Activated gamma-delta T cell treated with Interleukin-2 at 50 U/mL for 16 hours (primary cell): ENCODE measurements at regions not wholly inside any gene's neighbourhood (a gene's known extent, or its start where the extent isn't known, plus 50 kb on each side); places are given as distances from the start of the nearest gene placed in this dataset.
"Not testable (repeated sequence)": the region's sequence is repeated elsewhere in the genome, so short reads cannot be mapped to it uniquely, and the experiment has no call there.

Source experiments
- DNase-seq: peaks from one replicate; pipeline ENCODE4 v3.0.0-alpha.2; 2020

DNA sequence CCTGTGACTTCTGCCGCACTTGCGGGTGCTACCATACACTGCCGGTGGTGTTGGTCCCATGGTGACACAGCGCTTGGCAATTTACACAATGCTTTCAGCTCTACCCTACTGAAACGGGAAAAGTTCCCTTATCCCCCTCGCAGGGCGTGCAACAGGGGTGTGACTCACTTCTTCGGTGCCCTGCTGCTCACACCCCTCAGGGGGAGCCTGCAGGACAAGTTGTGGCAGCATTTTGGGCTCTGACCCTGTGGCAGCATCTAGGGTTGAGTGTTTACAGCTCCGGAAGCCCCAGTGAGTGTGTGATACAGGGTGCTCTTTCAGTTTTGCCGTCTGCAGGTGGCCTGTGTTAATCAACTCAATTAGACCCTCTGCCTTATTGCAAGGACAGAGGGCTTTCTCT, 324.7 kb upstream of the RGMA start:
- no peak for DNase-seq

DNA sequence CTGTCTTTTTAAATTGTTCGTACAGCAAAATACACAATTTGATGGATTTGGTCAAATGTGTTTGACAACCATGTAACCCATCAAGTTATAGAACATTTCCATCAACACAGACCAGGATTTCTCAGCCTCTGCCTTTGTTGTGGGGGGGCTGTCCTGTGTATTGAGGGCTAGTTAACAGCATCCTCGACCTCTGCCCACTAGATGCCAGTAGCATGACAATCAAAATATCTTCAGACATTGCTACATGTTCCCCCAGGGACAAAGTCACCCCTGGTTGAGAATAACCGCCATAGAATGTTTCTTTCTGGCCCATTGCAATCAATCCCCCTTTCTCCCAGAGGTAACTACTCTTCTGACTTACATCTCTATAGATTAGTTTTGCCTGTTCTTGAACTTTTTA, 310.1 kb upstream of the RGMA start:
- DNase-seq: no peak

- DNase-seq: no peak
Observed at GRCh38 chr15:93389211-93389610, 300.2 kb upstream of the RGMA start.

- DNase-seq: no peak
Observed at GRCh38 chr15:93384886-93385285, 295.9 kb upstream of the RGMA start.

DNA sequence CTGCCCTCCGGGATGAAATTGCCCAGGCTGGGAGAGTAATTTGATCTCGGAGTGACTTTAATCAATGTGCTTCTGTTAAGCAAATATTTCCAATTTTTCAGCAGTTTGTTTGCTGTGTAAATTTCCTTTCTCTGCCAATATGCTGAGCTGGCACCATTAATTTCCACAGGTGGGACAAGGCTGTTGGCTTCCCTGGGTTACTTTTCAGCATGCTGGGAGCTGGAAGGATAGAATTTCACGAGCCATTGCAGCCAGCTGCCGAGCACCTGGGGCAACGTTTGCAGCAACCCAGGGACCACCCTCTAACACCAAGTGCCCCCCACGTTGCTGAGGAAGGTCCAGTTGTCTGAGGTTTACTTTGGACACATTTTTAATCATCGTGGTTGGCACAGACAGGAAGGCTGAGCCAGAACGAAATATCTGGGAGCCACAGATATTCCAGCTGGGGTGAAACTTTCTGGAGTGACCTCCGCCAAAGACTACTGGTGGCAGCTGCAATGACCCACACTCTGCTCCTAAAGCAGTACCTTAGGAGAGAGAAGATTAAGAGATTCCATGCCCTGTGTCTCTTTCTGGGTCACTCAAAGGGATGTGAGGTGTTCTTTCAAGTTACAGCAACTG, 293.3 kb upstream of the RGMA start:
- no peak for DNase-seq

GRCh38 chr15:93378558-93378957, 289.5 kb upstream of the RGMA start:
- DNase-seq: no peak

GRCh38 chr15:93372865-93373223, 283.8 kb upstream of the RGMA start:
- no peak for DNase-seq

GRCh38 chr15:93372208-93372864, 283.3 kb upstream of the RGMA start:
- no peak for DNase-seq

- no peak for DNase-seq
Observed at GRCh38 chr15:93366387-93367100, 277.5 kb upstream of the RGMA start.

- DNase-seq: no peak
Observed at GRCh38 chr15:93362821-93363220, 273.8 kb upstream of the RGMA start.

GRCh38 chr15:93362203-93362602, 273.2 kb upstream of the RGMA start:
- DNase-seq: no peak

DNA sequence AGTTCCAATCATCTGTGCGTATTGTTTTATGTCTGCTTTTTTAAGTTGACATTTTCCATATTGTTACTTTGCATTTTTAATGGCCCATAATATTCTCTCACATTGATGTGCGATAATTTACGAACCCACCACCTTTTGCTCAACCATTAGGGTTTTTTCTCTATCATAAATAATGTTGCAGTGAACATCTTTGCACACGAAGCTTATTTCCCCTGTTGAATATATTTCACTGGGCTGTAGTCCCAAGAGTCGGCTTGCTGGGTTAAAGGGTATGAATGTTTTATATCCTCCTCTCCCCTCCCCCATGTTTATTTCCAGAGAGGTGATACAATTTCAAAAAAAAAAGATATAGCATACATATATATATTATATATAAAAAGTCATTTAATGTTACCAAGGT, 272.7 kb upstream of the RGMA start:
- DNase-seq: no peak

DNA sequence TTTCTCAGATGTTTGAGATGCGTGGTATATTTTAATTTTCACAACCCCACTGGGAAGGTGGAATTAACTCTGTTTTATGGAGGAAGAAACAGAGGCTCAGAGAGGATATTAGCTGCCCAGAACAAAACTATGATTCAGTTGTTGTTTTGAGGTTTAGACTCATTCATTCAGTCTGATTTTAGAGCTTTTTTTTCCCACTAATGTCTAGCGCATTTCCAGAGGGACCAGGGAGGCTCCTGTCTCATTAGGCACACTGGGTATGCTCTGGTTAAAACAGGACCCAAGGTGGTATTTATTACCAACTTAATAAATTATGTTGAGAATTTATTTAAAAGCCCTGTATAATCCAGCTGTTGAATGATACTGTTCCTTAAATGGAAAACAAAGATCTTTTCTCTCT, 272.0 kb upstream of the RGMA start:
- DNase-seq: no peak

- no peak for DNase-seq
Observed at GRCh38 chr15:93360318-93360717, 271.3 kb upstream of the RGMA start.

GRCh38 chr15:93359425-93360131, 270.6 kb upstream of the RGMA start:
- DNase-seq: no peak

- no peak for DNase-seq
Observed at GRCh38 chr15:93359060-93359408, 270.0 kb upstream of the RGMA start.

DNA sequence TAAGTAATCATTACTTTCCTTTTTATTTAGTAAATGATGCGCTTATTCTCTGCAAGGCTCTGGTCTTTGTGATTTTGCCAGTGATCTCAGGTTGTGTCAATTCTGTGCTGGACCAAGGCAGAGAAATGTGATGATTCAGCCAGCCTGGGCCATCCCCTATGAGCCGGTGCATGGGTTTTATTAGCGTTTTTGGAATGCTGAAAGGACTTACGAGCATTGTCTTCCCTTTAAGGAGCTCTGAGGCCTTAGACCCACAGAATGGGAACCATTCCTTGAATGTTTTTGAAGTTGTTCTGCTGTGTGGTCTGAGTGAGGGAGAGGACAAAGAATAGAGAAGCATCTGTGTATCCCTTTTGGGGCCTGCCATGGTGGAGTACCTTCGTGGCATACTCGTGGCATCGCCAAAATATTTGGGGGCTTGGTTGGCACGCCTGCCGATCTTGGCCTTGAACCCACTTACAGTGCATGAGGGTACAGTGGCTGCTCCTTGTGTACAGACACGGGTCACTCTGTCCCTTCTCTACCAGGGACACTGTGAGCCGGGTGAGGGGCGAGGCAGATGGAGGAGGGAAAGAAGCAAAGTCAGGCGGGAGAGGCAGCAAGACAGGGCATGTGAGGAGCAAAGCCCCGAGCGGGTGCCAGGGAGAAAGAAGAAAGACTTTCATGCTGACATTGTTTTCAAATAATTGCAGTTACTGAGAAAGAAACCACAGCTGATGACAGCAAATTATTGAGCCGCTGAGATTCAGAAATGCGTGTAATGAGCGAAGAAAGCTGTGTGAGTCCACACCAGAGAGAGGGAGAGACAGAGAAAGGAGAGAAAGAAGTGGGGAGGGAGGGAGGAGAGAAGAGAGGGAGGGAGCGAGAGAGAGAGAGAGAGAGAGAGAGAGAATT, 269.4 kb upstream of the RGMA start:
- no peak for DNase-seq

- no peak for DNase-seq
Observed at GRCh38 chr15:93348711-93349545, 259.9 kb upstream of the RGMA start.

- DNase-seq: no peak
Observed at GRCh38 chr15:93347986-93348385, 259.0 kb upstream of the RGMA start.

DNA sequence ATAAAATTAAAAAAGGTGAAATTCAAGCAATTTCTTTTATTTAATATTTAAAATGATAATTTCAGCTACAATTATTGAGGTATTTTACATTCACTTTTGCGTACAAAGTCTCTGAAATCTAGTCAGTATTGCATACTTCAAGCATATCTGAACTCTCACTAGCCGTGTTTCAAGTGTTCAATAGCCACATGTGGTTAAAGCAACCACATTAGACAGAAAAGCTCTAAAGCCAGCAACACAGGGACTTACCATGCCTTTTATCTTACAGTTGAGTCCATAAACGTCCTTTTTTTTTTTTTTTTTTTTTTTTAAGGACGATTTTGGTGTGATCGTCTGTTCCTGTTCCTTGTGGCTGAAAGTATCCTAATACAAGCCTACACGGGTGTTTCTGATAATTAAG, 257.0 kb upstream of the RGMA start:
- DNase-seq: no peak

DNA sequence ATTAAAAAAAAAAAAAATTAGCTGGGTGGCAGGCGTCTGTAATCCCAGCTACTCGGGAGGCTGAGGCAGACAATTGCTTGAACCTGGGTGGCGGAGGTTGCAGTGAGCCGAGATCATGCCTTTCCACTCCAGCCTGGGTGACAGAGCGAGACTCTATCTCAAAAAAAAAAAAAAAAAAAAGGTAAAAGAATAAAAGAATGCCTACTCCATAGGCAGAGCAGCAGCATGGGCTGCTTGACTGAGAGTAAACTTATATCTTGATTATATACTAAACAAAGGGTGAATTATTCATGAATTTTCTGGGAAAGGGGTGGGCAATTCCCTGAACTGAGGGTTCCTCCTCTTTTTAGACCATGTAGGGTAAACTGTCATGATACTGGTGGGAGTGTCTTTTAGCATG, 254.4 kb upstream of the RGMA start:
- not testable (repeated sequence) for DNase-seq

- no peak for DNase-seq
Observed at GRCh38 chr15:93341164-93341563, 252.2 kb upstream of the RGMA start.
